ENCODE measurements at regions not wholly inside any gene's neighbourhood (a gene's known extent, or its start where the extent isn't known, plus 50 kb on each side); places are given as distances from the start of the nearest gene placed in this dataset.
"Not testable (repeated sequence)": the region's sequence is repeated elsewhere in the genome, so short reads cannot be mapped to it uniquely, and the experiment has no call there.

GRCh38 chr1:38648417-38648816 lies 211.2 kb downstream of the RRAGC start:
- H3K36me3 ChIP-seq (ENCODE audit: insufficient read depth, low read length) = no peaks in the 10 kb centered on the region
- H3K4me1 ChIP-seq (ENCODE audit: insufficient read depth, low read length) = no peaks in the 10 kb centered on the region
- H3K9ac ChIP-seq (ENCODE audit: low read depth, low read length) = no peak overlapping the region
- H3K9me3 ChIP-seq (ENCODE audit: control insufficient read depth, insufficient read depth, low read length) = peaks cover 3% of the 10 kb centered on the region; the same call in 1 of the 2 replicates

- H3K9ac ChIP-seq (ENCODE audit: low read depth, low read length); H3K36me3 ChIP-seq (ENCODE audit: insufficient read depth, low read length); H3K9me3 ChIP-seq (ENCODE audit: control insufficient read depth, insufficient read depth, low read length); H3K4me1 ChIP-seq (ENCODE audit: insufficient read depth, low read length): not testable (repeated sequence)
Observed at GRCh38 chr1:38647341-38647740, 212.2 kb downstream of the RRAGC start.

GRCh38 chr1:38644092-38644491 lies 215.5 kb downstream of the RRAGC start:
- H3K4me1 ChIP-seq (ENCODE audit: insufficient read depth, low read length) = no peaks in the 10 kb centered on the region
- H3K9me3 ChIP-seq (ENCODE audit: control insufficient read depth, insufficient read depth, low read length) = peaks cover 3% of the 10 kb centered on the region; the same call in 1 of the 2 replicates
- no peak overlapping the region for H3K9ac ChIP-seq (ENCODE audit: low read depth, low read length)
- no peaks in the 10 kb centered on the region for H3K36me3 ChIP-seq (ENCODE audit: insufficient read depth, low read length)

- H3K36me3 ChIP-seq (ENCODE audit: insufficient read depth, low read length) = no peaks in the 10 kb centered on the region
- no peaks in the 10 kb centered on the region for H3K4me1 ChIP-seq (ENCODE audit: insufficient read depth, low read length)
- H3K9me3 ChIP-seq (ENCODE audit: control insufficient read depth, insufficient read depth, low read length) = peaks cover 3% of the 10 kb centered on the region; the same call in 1 of the 2 replicates
- H3K9ac ChIP-seq (ENCODE audit: low read depth, low read length) = no peak overlapping the region
Observed at GRCh38 chr1:38641661-38642060, 217.9 kb downstream of the RRAGC start.

GRCh38 chr1:38640371-38640770 lies 219.2 kb downstream of the RRAGC start:
- H3K36me3 ChIP-seq (ENCODE audit: insufficient read depth, low read length) = no peaks in the 10 kb centered on the region
- no peaks in the 10 kb centered on the region; the same call in 1 of the 2 replicates for H3K9me3 ChIP-seq (ENCODE audit: control insufficient read depth, insufficient read depth, low read length)
- no peak overlapping the region for H3K9ac ChIP-seq (ENCODE audit: low read depth, low read length)
- no peaks in the 10 kb centered on the region for H3K4me1 ChIP-seq (ENCODE audit: insufficient read depth, low read length)

- H3K9me3 ChIP-seq (ENCODE audit: control insufficient read depth, insufficient read depth, low read length) = no peaks in the 10 kb centered on the region
Observed at GRCh38 chr1:38628241-38628640, 231.3 kb downstream of the RRAGC start.

GRCh38 chr1:38625939-38626338 lies 233.6 kb downstream of the RRAGC start:
- Histone ChIP-seq H3K4me1 (ENCODE audit: insufficient read depth, low read length) (no peaks in the 10 kb centered on the region), H3K9ac (ENCODE audit: low read depth, low read length) (no peak overlapping the region), H3K36me3 (ENCODE audit: insufficient read depth, low read length) (no peaks in the 10 kb centered on the region), H3K9me3 (ENCODE audit: control insufficient read depth, insufficient read depth, low read length) (no peaks in the 10 kb centered on the region)

More at GRCh38 chr1:38628241-38628640, 231.3 kb downstream of the RRAGC start:
- H3K4me1 ChIP-seq (ENCODE audit: insufficient read depth, low read length) = no peaks in the 10 kb centered on the region
- H3K9ac ChIP-seq (ENCODE audit: low read depth, low read length) = no peak overlapping the region
- H3K36me3 ChIP-seq (ENCODE audit: insufficient read depth, low read length) = no peaks in the 10 kb centered on the region

GRCh38 chr1:38624336-38625039 lies 235.1 kb downstream of the RRAGC start:
- Histone ChIP-seq H3K36me3 (ENCODE audit: insufficient read depth, low read length) (no peaks in the 10 kb centered on the region), H3K9ac (ENCODE audit: low read depth, low read length) (no peak overlapping the region), H3K9me3 (ENCODE audit: control insufficient read depth, insufficient read depth, low read length) (no peaks in the 10 kb centered on the region), H3K4me1 (ENCODE audit: insufficient read depth, low read length) (no peaks in the 10 kb centered on the region)

GRCh38 chr1:38623529-38623928 lies 236.0 kb downstream of the RRAGC start:
- Histone ChIP-seq H3K9ac (ENCODE audit: low read depth, low read length) (no peak overlapping the region), H3K9me3 (ENCODE audit: control insufficient read depth, insufficient read depth, low read length) (no peaks in the 10 kb centered on the region), H3K36me3 (ENCODE audit: insufficient read depth, low read length) (no peaks in the 10 kb centered on the region), H3K4me1 (ENCODE audit: insufficient read depth, low read length) (peaks cover 4% of the 10 kb centered on the region; the same call in 1 of the 2 replicates)

- H3K36me3 ChIP-seq (ENCODE audit: insufficient read depth, low read length) = no peaks in the 10 kb centered on the region
- peaks cover 4% of the 10 kb centered on the region; the same call in 1 of the 2 replicates for H3K4me1 ChIP-seq (ENCODE audit: insufficient read depth, low read length)
- no peak overlapping the region for H3K9ac ChIP-seq (ENCODE audit: low read depth, low read length)
- no peaks in the 10 kb centered on the region for H3K9me3 ChIP-seq (ENCODE audit: control insufficient read depth, insufficient read depth, low read length)
Observed at GRCh38 chr1:38622197-38622596, 237.4 kb downstream of the RRAGC start.

GRCh38 chr1:38616846-38617245 lies 242.7 kb downstream of the RRAGC start:
- Histone ChIP-seq H3K9ac (ENCODE audit: low read depth, low read length) (no peak overlapping the region), H3K9me3 (ENCODE audit: control insufficient read depth, insufficient read depth, low read length) (peaks cover 6% of the 10 kb centered on the region; the same call in 1 of the 2 replicates), H3K4me1 (ENCODE audit: insufficient read depth, low read length) (peaks cover 15% of the 10 kb centered on the region), H3K36me3 (ENCODE audit: insufficient read depth, low read length) (no peaks in the 10 kb centered on the region)

GRCh38 chr1:38615680-38616079 lies 243.9 kb downstream of the RRAGC start:
- Histone ChIP-seq H3K9ac (ENCODE audit: low read depth, low read length) (no peak overlapping the region), H3K9me3 (ENCODE audit: control insufficient read depth, insufficient read depth, low read length) (peaks cover 6% of the 10 kb centered on the region; the same call in 1 of the 2 replicates), H3K4me1 (ENCODE audit: insufficient read depth, low read length) (peaks cover 15% of the 10 kb centered on the region), H3K36me3 (ENCODE audit: insufficient read depth, low read length) (no peaks in the 10 kb centered on the region)

GRCh38 chr1:38614861-38615260 lies 244.7 kb downstream of the RRAGC start:
- peaks cover 6% of the 10 kb centered on the region; the same call in 1 of the 2 replicates for H3K9me3 ChIP-seq (ENCODE audit: control insufficient read depth, insufficient read depth, low read length)
- H3K9ac ChIP-seq (ENCODE audit: low read depth, low read length) = no peak overlapping the region
- no peaks in the 10 kb centered on the region for H3K36me3 ChIP-seq (ENCODE audit: insufficient read depth, low read length)
- peaks cover 15% of the 10 kb centered on the region for H3K4me1 ChIP-seq (ENCODE audit: insufficient read depth, low read length)

GRCh38 chr1:38613996-38614395 lies 245.6 kb downstream of the RRAGC start:
- Histone ChIP-seq H3K36me3 (ENCODE audit: insufficient read depth, low read length) (no peaks in the 10 kb centered on the region), H3K4me1 (ENCODE audit: insufficient read depth, low read length) (peaks cover 12% of the 10 kb centered on the region), H3K9me3 (ENCODE audit: control insufficient read depth, insufficient read depth, low read length) (peaks cover 6% of the 10 kb centered on the region; the same call in 1 of the 2 replicates), H3K9ac (ENCODE audit: low read depth, low read length) (no peak overlapping the region)

- H3K4me1 ChIP-seq (ENCODE audit: insufficient read depth, low read length) = peaks cover 13% of the 10 kb centered on the region
- H3K9me3 ChIP-seq (ENCODE audit: control insufficient read depth, insufficient read depth, low read length) = peaks cover 6% of the 10 kb centered on the region; the same call in 1 of the 2 replicates
- no peak overlapping the region for H3K9ac ChIP-seq (ENCODE audit: low read depth, low read length)
- no peaks in the 10 kb centered on the region for H3K36me3 ChIP-seq (ENCODE audit: insufficient read depth, low read length)
Observed at GRCh38 chr1:38612951-38613350, 246.6 kb downstream of the RRAGC start.

Measured in ES-I3 (cell line).